Parathyroid adenoma (tissue), 2 donors: ENCODE measurements at regions not wholly inside any gene's neighbourhood (a gene's known extent, or its start where the extent isn't known, plus 50 kb on each side); places are given as distances from the start of the nearest gene placed in this dataset.

Experiments used
- H2AFZ ChIP-seq: fragments of 300-600 bp; sonication (generic); one replicate; pipeline ENCODE4 v1.7.0; 2017; ENCODE audit warnings: antibody characterized with exemption, mild to moderate bottlenecking
- H3K27ac ChIP-seq: fragments of 300-600 bp; sonication (generic); one replicate; pipeline ENCODE4 v1.7.0; 2017
- H3K27me3 ChIP-seq: fragments of 300-600 bp; sonication (generic); one replicate; pipeline ENCODE4 v1.7.0; 2017; ENCODE audit warnings: low read length; ENCODE audit not compliant: control insufficient read depth, insufficient read depth
- H3K36me3 ChIP-seq: fragments of 300-600 bp; sonication (generic); one replicate; pipeline ENCODE4 v1.7.0; 2017; ENCODE audit warnings: low read length; ENCODE audit not compliant: control insufficient read depth, insufficient read depth
- H3K4me1 ChIP-seq: fragments of 300-600 bp; sonication (generic); one replicate; pipeline ENCODE4 v1.7.0; 2017; ENCODE audit warnings: control low read depth
- H3K4me2 ChIP-seq: fragments of 300-600 bp; sonication (generic); one replicate; pipeline ENCODE4 v1.7.0; 2017; ENCODE audit warnings: low read length
- H3K4me3 ChIP-seq: fragments of 300-600 bp; sonication (generic); one replicate; pipeline ENCODE4 v1.7.0; 2017; ENCODE audit warnings: low read depth, low read length
- H3K79me2 ChIP-seq: fragments of 300-600 bp; sonication (generic); one replicate; pipeline ENCODE4 v1.7.0; 2017; ENCODE audit warnings: control low read depth
- H3K9ac ChIP-seq: fragments of 300-600 bp; sonication (generic); one replicate; pipeline ENCODE4 v1.7.0; 2017; ENCODE audit warnings: mild to moderate bottlenecking
- H3K9me3 ChIP-seq: fragments of 300-600 bp; sonication (generic); one replicate; pipeline ENCODE4 v1.7.0; 2017; ENCODE audit warnings: low read length; ENCODE audit not compliant: control insufficient read depth
- CTCF ChIP-seq: fragments of 300-600 bp; sonication (generic); IDR thresholded peaks from one replicate; pipeline ENCODE4 v1.7.0; 2017; ENCODE audit warnings: antibody characterized with exemption, mild to moderate bottlenecking
- donor health status: primary hyperparathyroidism.

- Histone ChIP-seq H3K36me3 (no peaks in the 10 kb centered on the region), H3K27me3 (no peaks in the 10 kb centered on the region), H3K4me2 (no peak overlapping the region), H3K4me3 (no peak overlapping the region), H3K9me3 (no peaks in the 10 kb centered on the region), H3K9ac (no peak overlapping the region), H3K4me1 (no peaks in the 10 kb centered on the region), H3K79me2 (no peaks in the 10 kb centered on the region), H2AFZ (no peak overlapping the region), H3K27ac (no peak overlapping the region)
- TF ChIP-seq CTCF: no peak
Measured at GRCh38 chr4:137649711-137650450, 117.6 kb upstream of the PCDH18 start.

GRCh38 chr4:137648531-137648930, 116.2 kb upstream of the PCDH18 start:
- Histone ChIP-seq H3K4me1 (no peaks in the 10 kb centered on the region), H3K27me3 (no peaks in the 10 kb centered on the region), H3K9me3 (no peaks in the 10 kb centered on the region), H3K9ac (no peak overlapping the region), H3K4me2 (no peak overlapping the region), H3K4me3 (no peak overlapping the region), H3K79me2 (no peaks in the 10 kb centered on the region), H3K27ac (no peak overlapping the region), H2AFZ (no peak overlapping the region), H3K36me3 (no peaks in the 10 kb centered on the region)
- no peak for TF ChIP-seq CTCF

- H3K9me3 ChIP-seq: no peaks in the 10 kb centered on the region
- no peak overlapping the region for H3K4me2 ChIP-seq
- H3K4me1 ChIP-seq: no peaks in the 10 kb centered on the region
- no peaks in the 10 kb centered on the region for H3K36me3 ChIP-seq
- H3K27me3 ChIP-seq: no peaks in the 10 kb centered on the region
- no peak for TF ChIP-seq CTCF
- no peak overlapping the region for H3K27ac ChIP-seq
- no peak overlapping the region for H3K4me3 ChIP-seq
- H2AFZ ChIP-seq: no peak overlapping the region
- no peaks in the 10 kb centered on the region for H3K79me2 ChIP-seq
- no peak overlapping the region for H3K9ac ChIP-seq
Measured at GRCh38 chr4:137647375-137647774, 115.1 kb upstream of the PCDH18 start.

- no peaks in the 10 kb centered on the region for H3K4me1 ChIP-seq
- no peaks in the 10 kb centered on the region for H3K79me2 ChIP-seq
- no peak overlapping the region for H2AFZ ChIP-seq
- no peak overlapping the region for H3K9ac ChIP-seq
- H3K4me3 ChIP-seq: no peak overlapping the region
- no peak overlapping the region for H3K27ac ChIP-seq
- no peaks in the 10 kb centered on the region for H3K27me3 ChIP-seq
- no peaks in the 10 kb centered on the region for H3K9me3 ChIP-seq
- H3K4me2 ChIP-seq: no peak overlapping the region
- H3K36me3 ChIP-seq: no peaks in the 10 kb centered on the region
- TF ChIP-seq CTCF: no peak
Measured at GRCh38 chr4:137644201-137644600, 111.9 kb upstream of the PCDH18 start.

- H3K9me3 ChIP-seq: no peaks in the 10 kb centered on the region
- no peaks in the 10 kb centered on the region for H3K4me1 ChIP-seq
- no peaks in the 10 kb centered on the region for H3K79me2 ChIP-seq
- TF ChIP-seq CTCF: no peak
- H3K4me3 ChIP-seq: no peak overlapping the region
- no peaks in the 10 kb centered on the region for H3K27me3 ChIP-seq
- H3K27ac ChIP-seq: no peak overlapping the region
- H3K36me3 ChIP-seq: no peaks in the 10 kb centered on the region
- H3K9ac ChIP-seq: no peak overlapping the region
- no peak overlapping the region for H2AFZ ChIP-seq
- H3K4me2 ChIP-seq: no peak overlapping the region
Measured at GRCh38 chr4:137641544-137641943, 109.2 kb upstream of the PCDH18 start.
